PC-9 (cell line): ENCODE measurements at regions not wholly inside any gene's neighbourhood (a gene's known extent, or its start where the extent isn't known, plus 50 kb on each side); places are given as distances from the start of the nearest gene placed in this dataset.

Experiments used
- CTCF ChIP-seq: fragments of 200-600 bp; sonication (generic); conservative IDR thresholded peaks from 2 replicates; pipeline ENCODE4 v1.6.1; 2017; ENCODE audit warnings: mixed run types, antibody characterized with exemption, mild to moderate bottlenecking, moderate library complexity
- EZH2 ChIP-seq: fragments of 200-600 bp; sonication (generic); IDR thresholded peaks from 2 replicates; pipeline ENCODE4 v1.8.0; 2017; ENCODE audit warnings: antibody characterized with exemption, low read depth

- TF ChIP-seq CTCF: no peak
- no peak for TF ChIP-seq EZH2
Measured at GRCh38 chr11:37724315-37724714, 1126.3 kb upstream of the RAG2 start.
